Ovary (tissue), 7 donors: ENCODE measurements at regions not wholly inside any gene's neighbourhood (a gene's known extent, or its start where the extent isn't known, plus 50 kb on each side); places are given as distances from the start of the nearest gene placed in this dataset.

ENCODE experiments used
- DNase-seq, 5 donors: peaks; one replicate each; pipeline ENCODE4 v3.0.0-alpha.2; 2019 to 2020
- H3K27ac ChIP-seq, 2 donors: fragments of 200-600 bp; one replicate each; pipeline versions ENCODE4 v1.5.1 to v1.8.0; 2019 to 2022
- H3K27me3 ChIP-seq: fragments of 200-600 bp; one replicate; pipeline ENCODE4 v1.8.0; 2022
- H3K36me3 ChIP-seq: fragments of 200-600 bp; sonication (generic); one replicate; pipeline ENCODE4 v1.5.1; 2019
- H3K4me1 ChIP-seq: one replicate; pipeline ENCODE4 v1.8.1; 2013; ENCODE audit warnings: mild to moderate bottlenecking, moderate library complexity; ENCODE audit not compliant: insufficient read depth
- H3K4me3 ChIP-seq: fragments of 200-600 bp; sonication (generic); one replicate; pipeline ENCODE4 v1.5.1; 2017
- H3K9me3 ChIP-seq, 2 donors: fragments of 200-600 bp in 1 of 2; sonication (generic) in 1 of 2; one replicate each; pipeline versions ENCODE4 v1.5.1 to v1.8.1; 2013 to 2019; ENCODE audit warnings: mild to moderate bottlenecking in 1 of 2, moderate library complexity in 1 of 2
- EP300 ChIP-seq: sonication (generic); formaldehyde crosslinking; IDR thresholded peaks from one replicate; pipeline ENCODE4 v1.6.1; 2017; ENCODE audit warnings: antibody characterized with exemption
- POLR2A ChIP-seq: fragments of 450-650 bp; IDR thresholded peaks from one replicate; pipeline ENCODE4 v1.6.1; 2017; ENCODE audit warnings: antibody characterized with exemption, mild to moderate bottlenecking, moderate library complexity
- WGBS, 3 donors: extraction: QIAGEN DNeasy Blood & Tissue Kit in 1 of 3; methylation state at CpG; one replicate each; pipeline versions ENCODE4 v1.1.5 to v1.1.7; 2013 to 2017; 5-methylcytosine and 5-hydroxymethylcytosine counted together
- intact Hi-C, 4 donors: fragments of 100-400 bp; cut with DNase I; formaldehyde crosslinking; loops; one replicate each; pipeline versions ENCODE4 v1.11.0 to v1.15.1; 2022 to 2023
- TF ChIP-seq, protein P1 (sequence below), 3 donors: fragments of 450-650 bp in 2 of 3; fragments of 200-600 bp in 1 of 3; IDR thresholded peaks; one replicate each; pipeline versions ENCODE4 v1.5.1 to v1.8.0; 2016 to 2022; ENCODE audit warnings: antibody characterized with exemption in 3 of 3, mild to moderate bottlenecking in 1 of 3
- donor health status: DM: no; HTN: no; CAD: no; lungs with moderate emphysema.
- donor health status: DM: no; HTN: no; CAD: no.
- donor health status: Bipolar disorder and iron deficiency.
- donor health status: DM: no; HTN: no; CAD: no.
- donor health status: DM: yes; HTN: yes; CAD: no.

DNA sequence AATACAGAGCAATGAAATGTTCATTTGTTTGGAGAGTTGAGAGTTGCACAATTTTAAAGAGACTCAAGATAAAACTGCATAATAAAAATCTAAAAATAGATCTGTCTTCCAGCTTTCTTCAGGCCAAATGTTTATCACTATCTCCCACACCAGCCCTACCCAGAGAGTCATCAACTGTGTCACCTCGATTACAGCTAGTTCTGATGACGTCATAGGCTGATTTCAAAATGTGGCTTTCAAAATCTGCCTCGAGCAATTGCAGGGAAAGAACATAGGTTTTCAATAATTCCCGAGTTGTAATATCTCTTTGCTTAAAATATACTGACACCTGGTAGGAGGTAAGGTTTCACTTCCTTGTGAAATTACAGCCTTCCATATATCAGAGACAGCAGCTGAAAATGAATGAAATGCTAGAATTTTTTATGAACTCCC lies 677.6 kb upstream of the ID2 start:
- TF ChIP-seq EP300, result no peak
- TF ChIP-seq, protein P1, sequence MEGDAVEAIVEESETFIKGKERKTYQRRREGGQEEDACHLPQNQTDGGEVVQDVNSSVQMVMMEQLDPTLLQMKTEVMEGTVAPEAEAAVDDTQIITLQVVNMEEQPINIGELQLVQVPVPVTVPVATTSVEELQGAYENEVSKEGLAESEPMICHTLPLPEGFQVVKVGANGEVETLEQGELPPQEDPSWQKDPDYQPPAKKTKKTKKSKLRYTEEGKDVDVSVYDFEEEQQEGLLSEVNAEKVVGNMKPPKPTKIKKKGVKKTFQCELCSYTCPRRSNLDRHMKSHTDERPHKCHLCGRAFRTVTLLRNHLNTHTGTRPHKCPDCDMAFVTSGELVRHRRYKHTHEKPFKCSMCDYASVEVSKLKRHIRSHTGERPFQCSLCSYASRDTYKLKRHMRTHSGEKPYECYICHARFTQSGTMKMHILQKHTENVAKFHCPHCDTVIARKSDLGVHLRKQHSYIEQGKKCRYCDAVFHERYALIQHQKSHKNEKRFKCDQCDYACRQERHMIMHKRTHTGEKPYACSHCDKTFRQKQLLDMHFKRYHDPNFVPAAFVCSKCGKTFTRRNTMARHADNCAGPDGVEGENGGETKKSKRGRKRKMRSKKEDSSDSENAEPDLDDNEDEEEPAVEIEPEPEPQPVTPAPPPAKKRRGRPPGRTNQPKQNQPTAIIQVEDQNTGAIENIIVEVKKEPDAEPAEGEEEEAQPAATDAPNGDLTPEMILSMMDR (IDR thresholded peaks at IDR 0.05), result no peak
- Histone ChIP-seq H3K36me3 (no peaks in the 10 kb centered on the region), H3K4me3 (peak overlapping the region; percentile 1), H3K27ac (peak overlapping the region; percentile 2 to 92), H3K9me3 (no peaks in the 10 kb centered on the region), H3K4me1 (peaks cover 16% of the 10 kb centered on the region), H3K27me3 (no peaks in the 10 kb centered on the region)
- intact Hi-C loops, result loop anchor here in 1 of 4 donors (10.0 kb wide), 2 partner anchors 531 to 681 kb away; partner anchors contain the start of gene ID2
- 2 to 9% (median 5%) methylated on average over 4 of the region's 4 CpGs for WGBS, 3 donors
- DNase-seq, result peak in 3 of 5 donors; percentile 43 to 77 (median 51)

DNA sequence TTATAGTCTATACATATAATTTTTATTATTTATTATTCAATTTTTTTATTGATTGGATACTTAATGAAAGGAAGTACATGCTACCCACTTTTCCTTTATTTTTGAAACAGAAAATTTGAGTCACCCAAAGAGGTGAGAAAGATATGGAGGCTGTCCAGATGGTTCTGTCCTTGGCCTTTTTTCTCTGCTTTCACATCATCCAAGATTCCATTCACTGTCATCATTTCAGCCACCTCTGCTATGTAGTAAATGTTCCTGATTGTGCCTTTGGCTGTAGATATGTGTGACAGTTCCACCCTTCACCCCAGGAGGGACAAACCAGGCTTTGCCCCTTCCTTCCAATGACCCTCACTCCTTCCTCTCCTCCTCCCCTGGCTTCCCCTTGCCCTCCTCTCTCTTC lies 675.7 kb upstream of the ID2 start:
- intact Hi-C loops, result loop anchor here in 1 of 4 donors (10.0 kb wide), 2 partner anchors 529 to 679 kb away; partner anchors contain the start of gene ID2
- Histone ChIP-seq H3K4me3 (no peak overlapping the region), H3K36me3 (no peaks in the 10 kb centered on the region)

DNA sequence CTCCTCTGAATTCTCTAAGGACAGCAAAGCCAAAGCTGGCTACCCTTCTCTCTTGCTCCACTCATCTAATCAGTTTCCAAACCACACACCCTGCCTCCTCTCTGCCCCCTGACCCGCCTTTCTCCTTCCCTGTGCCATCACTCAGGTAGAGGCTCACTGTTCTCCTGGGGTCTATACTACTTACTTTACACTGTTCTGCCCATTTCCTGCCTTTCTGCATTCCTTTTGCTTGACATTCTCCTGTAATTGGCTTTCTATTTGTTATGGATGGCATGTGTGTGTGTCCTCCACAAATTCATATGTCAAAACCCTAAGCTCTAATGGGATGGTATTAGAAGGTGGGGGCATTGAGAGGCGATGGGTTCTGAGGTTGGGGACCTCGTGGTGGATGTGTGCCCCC lies 675.2 kb upstream of the ID2 start:
- Histone ChIP-seq H3K9me3 (no peaks in the 10 kb centered on the region), H3K27ac (peak overlapping the region in 1 of 2 donors; percentile 59), H3K27me3 (no peaks in the 10 kb centered on the region), H3K36me3 (no peaks in the 10 kb centered on the region), H3K4me3 (no peak overlapping the region), H3K4me1 (peaks cover 14% of the 10 kb centered on the region)
- no peak for DNase-seq
- intact Hi-C loops, result loop anchor here in 1 of 4 donors (10.0 kb wide), 2 partner anchors 528 to 678 kb away; partner anchors contain the start of gene ID2
- TF ChIP-seq EP300 (no peak), POLR2A (no peak)
- TF ChIP-seq, protein P1 (IDR thresholded peaks at IDR 0.05), result no peak
- WGBS, 3 donors, result 73 to 86% (median 83%) methylated on average over 3 of the region's 3 CpGs

More for the DNA sequence above, 675.7 kb upstream of the ID2 start:
- no peaks in the 10 kb centered on the region for H3K9me3 ChIP-seq
- peak overlapping the region in 1 of 2 donors; percentile 59 for H3K27ac ChIP-seq
- peaks cover 14% of the 10 kb centered on the region for H3K4me1 ChIP-seq
- TF ChIP-seq EP300, result no peak
- TF ChIP-seq, protein P1 (IDR thresholded peaks at IDR 0.05), result no peak
- TF ChIP-seq POLR2A, result no peak
- no peaks in the 10 kb centered on the region for H3K27me3 ChIP-seq
- DNase-seq, result no peak

DNA sequence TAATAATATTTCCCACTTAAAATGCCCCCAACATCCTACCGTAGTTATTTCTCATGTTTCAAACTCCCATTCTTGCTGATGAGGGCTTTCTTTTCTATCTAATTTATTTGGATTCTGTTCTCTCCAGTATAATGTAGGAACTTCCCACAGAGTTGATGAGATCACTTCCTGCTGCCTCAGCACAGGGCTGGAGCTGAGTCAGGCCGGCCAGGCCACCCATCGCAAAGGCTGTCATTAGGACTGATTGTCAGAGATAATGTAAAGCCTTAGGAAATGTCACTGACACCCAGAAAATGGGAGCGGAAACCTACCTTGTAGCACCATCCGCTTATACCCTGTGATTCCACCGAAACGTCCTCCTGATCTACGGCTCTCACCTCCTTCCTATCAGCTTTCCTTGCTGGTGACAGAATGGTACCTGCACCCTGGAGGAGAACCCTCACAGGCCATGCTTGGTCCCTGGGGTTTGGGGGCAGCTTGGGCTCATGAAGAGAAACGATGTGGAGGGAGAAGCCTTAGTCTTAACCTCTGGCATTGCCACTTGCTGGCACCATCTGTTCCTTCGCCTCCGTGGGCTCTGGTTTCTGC lies 672.8 kb upstream of the ID2 start:
- Histone ChIP-seq H3K9me3 (no peaks in the 10 kb centered on the region), H3K27ac (no peak overlapping the region), H3K4me1 (peaks cover 5% of the 10 kb centered on the region), H3K36me3 (no peaks in the 10 kb centered on the region), H3K4me3 (no peak overlapping the region), H3K27me3 (no peaks in the 10 kb centered on the region)
- TF ChIP-seq EP300 (no peak), POLR2A (no peak)
- TF ChIP-seq, protein P1 (IDR thresholded peaks at IDR 0.05), result no peak
- intact Hi-C loops, result loop anchor here in 1 of 4 donors (10.0 kb wide), 2 partner anchors 526 to 676 kb away; partner anchors contain the start of gene ID2
- no peak for DNase-seq
- WGBS, 3 donors, result 90 to 92% (median 91%) methylated on average over 11 of the region's 11 CpGs
